ENCODE measurements at regions not wholly inside any gene's neighbourhood (a gene's known extent, or its start where the extent isn't known, plus 50 kb on each side); places are given as distances from the start of the nearest gene placed in this dataset.

DNA sequence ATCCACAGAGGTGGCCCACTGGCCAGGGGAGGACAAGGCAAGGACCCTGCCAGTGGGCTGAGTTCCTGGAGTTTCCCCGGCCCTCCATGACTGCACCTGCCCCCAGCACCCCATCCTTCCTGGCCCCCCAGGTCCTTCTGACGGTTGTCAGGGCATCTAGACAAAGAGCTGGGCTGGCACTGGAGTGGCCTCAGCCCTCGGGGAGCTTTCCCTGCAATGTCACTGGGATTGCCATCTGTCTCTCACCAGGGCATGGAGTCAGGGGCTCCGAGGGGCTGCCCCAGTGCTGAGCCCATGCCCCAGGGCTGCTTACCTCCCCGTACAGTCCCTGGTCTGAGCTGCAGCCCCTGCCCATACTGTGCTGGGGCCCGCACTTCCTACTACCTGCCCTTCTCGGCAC, 446.5 kb upstream of the MKI67 start:
- TF ChIP-seq, protein P1, sequence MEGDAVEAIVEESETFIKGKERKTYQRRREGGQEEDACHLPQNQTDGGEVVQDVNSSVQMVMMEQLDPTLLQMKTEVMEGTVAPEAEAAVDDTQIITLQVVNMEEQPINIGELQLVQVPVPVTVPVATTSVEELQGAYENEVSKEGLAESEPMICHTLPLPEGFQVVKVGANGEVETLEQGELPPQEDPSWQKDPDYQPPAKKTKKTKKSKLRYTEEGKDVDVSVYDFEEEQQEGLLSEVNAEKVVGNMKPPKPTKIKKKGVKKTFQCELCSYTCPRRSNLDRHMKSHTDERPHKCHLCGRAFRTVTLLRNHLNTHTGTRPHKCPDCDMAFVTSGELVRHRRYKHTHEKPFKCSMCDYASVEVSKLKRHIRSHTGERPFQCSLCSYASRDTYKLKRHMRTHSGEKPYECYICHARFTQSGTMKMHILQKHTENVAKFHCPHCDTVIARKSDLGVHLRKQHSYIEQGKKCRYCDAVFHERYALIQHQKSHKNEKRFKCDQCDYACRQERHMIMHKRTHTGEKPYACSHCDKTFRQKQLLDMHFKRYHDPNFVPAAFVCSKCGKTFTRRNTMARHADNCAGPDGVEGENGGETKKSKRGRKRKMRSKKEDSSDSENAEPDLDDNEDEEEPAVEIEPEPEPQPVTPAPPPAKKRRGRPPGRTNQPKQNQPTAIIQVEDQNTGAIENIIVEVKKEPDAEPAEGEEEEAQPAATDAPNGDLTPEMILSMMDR (IDR thresholded peaks at IDR 0.05; ENCODE audit: low read depth, low read length): no peak
- no peak for TF ChIP-seq EZH2phosphoT487 (IDR thresholded peaks at IDR 0.05; ENCODE audit: low read depth)

All from OCI-LY3 (cell line).